PC-3 (cell line): ENCODE measurements at regions not wholly inside any gene's neighbourhood (a gene's known extent, or its start where the extent isn't known, plus 50 kb on each side); places are given as distances from the start of the nearest gene placed in this dataset.
A peak's percentile ranks its signal among the peaks of the same experiment; 100 is the strongest.

Experiments
- ATAC-seq: fragments of 200-7000 bp; cut with Tn5 transposase; 2 replicates; pipeline ENCODE4 v1.9.1; 2020; ENCODE audit warnings: mild to moderate bottlenecking, moderate library complexity
- BruUV-seq: library from RNA; stranded (reverse); fragments of 400-500 nt; replicated peaks from 2 replicates; lab custom pipeline; 2021; lab: Mats Ljungman, UMichigan
- CTCF ChIA-PET: fragments of 300-600 bp; sonication (Branson Sonifier 250); formaldehyde crosslinking; loops from one replicate; lab custom pipeline; 2022; ENCODE audit warnings: antibody characterized with exemption; lab: Charles Lee
- POLR2A ChIA-PET: fragments of 300-600 bp; sonication (Branson Sonifier 250); formaldehyde crosslinking; loops from one replicate; lab custom pipeline; 2022; ENCODE audit warnings: antibody characterized with exemption; ENCODE audit not compliant: unreplicated experiment; lab: Charles Lee
- DNase-seq: peaks from one replicate; pipeline ENCODE4 v3.0.0-alpha.2; 2015
- H2AFZ ChIP-seq: fragments of 300-600 bp; sonication (generic); 2 replicates; pipeline ENCODE4 v1.6.0; 2016; ENCODE audit warnings: antibody characterized with exemption, low read length
- H3F3A ChIP-seq: fragments of 300-600 bp; sonication (generic); one replicate; pipeline ENCODE4 v1.6.0; 2017; ENCODE audit warnings: antibody characterized with exemption, low read length, control low read depth, mild to moderate bottlenecking; ENCODE audit not compliant: unreplicated experiment
- H3K27ac ChIP-seq: fragments of 300-600 bp; sonication (generic); 2 replicates; pipeline ENCODE4 v1.5.1; 2016; ENCODE audit warnings: mild to moderate bottlenecking, low read length
- H3K27me3 ChIP-seq: fragments of 300-600 bp; sonication (generic); 2 replicates; pipeline ENCODE4 v1.6.1; 2016; ENCODE audit warnings: low read length, mixed read lengths
- H3K36me3 ChIP-seq: fragments of 300-600 bp; sonication (generic); 2 replicates; pipeline ENCODE4 v1.6.1; 2016; ENCODE audit warnings: low read depth, mixed run types, low read length, mixed read lengths
- H3K4me1 ChIP-seq: fragments of 300-600 bp; sonication (generic); 2 replicates; pipeline ENCODE4 v1.5.1; 2016; ENCODE audit warnings: low read length; ENCODE audit not compliant: insufficient read depth
- H3K4me2 ChIP-seq: fragments of 300-600 bp; sonication (generic); 2 replicates; pipeline ENCODE4 v1.6.0; 2016; ENCODE audit warnings: low read length
- H3K4me3 ChIP-seq: fragments of 300-600 bp; sonication (generic); 2 replicates; pipeline ENCODE4 v1.5.1; 2016; ENCODE audit warnings: mild to moderate bottlenecking, low read length, mixed read lengths
- H3K79me2 ChIP-seq: fragments of 300-600 bp; sonication (generic); 2 replicates; pipeline ENCODE4 v1.6.1; 2017; ENCODE audit warnings: low read length, mixed read lengths
- H3K9ac ChIP-seq: fragments of 300-600 bp; sonication (generic); 2 replicates; pipeline ENCODE4 v1.6.0; 2016; ENCODE audit warnings: mild to moderate bottlenecking, low read length
- H3K9me2 ChIP-seq: fragments of 300-600 bp; sonication (generic); replicated peaks from 2 replicates; pipeline ENCODE4 v1.6.1; 2016; ENCODE audit warnings: mixed run types, low read length, mixed read lengths
- H3K9me3 ChIP-seq: fragments of 300-600 bp; sonication (generic); 2 replicates; pipeline ENCODE4 v1.6.1; 2016; ENCODE audit warnings: low read length, mixed read lengths
- H4K20me1 ChIP-seq: fragments of 300-600 bp; sonication (generic); 2 replicates; pipeline ENCODE4 v1.6.1; 2016; ENCODE audit warnings: low read length, mixed read lengths
- CTCF ChIP-seq: fragments of 300-600 bp; sonication (generic); conservative IDR thresholded peaks from 2 replicates; pipeline ENCODE4 v1.5.1; 2017; ENCODE audit warnings: antibody characterized with exemption, low read depth, mild to moderate bottlenecking, low read length
- EZH2 ChIP-seq: fragments of 300-600 bp; sonication (generic); IDR thresholded peaks from one replicate; pipeline ENCODE4 v1.6.1; 2017; ENCODE audit warnings: antibody characterized with exemption, mild to moderate bottlenecking, low read length; ENCODE audit not compliant: unreplicated experiment
- EZH2phosphoT487 ChIP-seq: fragments of 300-600 bp; sonication (generic); IDR thresholded peaks from 2 replicates; pipeline ENCODE4 v1.6.1; 2018; ENCODE audit warnings: mild to moderate bottlenecking, antibody characterized with exemption, low read length, borderline replicate concordance
- intact Hi-C: fragments of 100-400 bp; cut with micrococcal nuclease; formaldehyde crosslinking; loops from 2 replicates; pipeline ENCODE4 v1.9.0; 2023

DNA sequence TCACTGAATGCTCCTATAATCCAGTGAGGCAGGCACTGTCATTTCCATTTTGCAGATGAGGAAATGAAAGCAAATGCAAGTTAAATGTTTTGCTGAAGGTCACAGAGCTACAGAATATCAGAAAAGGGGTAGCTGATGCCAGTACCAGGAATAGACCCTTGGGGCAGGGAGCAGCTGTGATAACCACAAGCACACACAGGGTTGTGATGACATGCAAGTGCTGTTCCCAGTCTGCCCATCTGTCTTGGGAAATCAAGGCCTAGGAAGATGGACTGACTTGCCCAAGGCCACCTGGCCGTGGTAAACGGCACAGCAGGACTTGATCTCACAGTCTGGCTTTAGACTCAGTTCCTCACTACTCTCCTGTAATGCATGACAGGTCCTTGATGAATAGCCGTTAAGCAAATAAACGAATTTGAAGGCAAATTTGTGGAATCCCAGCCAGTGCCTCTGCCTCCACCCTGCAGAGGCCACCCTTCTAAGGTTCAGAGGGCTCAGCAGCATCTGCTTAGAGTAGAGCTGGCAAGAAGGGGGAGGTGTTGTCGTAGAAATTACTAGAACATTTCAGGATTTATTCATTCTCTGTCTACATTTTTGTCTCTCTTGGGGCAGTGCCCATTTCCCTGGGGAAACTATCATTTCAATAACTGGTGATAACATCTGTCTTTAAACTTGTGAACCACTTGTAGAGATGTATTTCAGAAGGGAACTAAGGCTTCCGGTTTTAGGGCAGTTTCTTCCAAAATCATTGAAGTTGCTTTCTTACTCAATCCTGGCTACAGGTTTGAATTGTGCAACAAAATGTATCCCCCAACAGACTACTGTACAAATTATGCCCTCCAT lies 53.2 kb upstream of the MRPS6 start:
- peak; percentile 26 for ATAC-seq
- ChIA-PET POLR2A (no interaction called here), CTCF (no interaction called here)
- Histone ChIP-seq H3K9ac (no peak overlapping the region), H3K9me3 (no peaks in the 10 kb centered on the region), H3K9me2 (no peaks in the 10 kb centered on the region), H3K27me3 (no peaks in the 10 kb centered on the region), H3K36me3 (no peaks in the 10 kb centered on the region), H4K20me1 (no peaks in the 10 kb centered on the region), H3F3A (no peaks in the 10 kb centered on the region), H3K79me2 (no peaks in the 10 kb centered on the region), H3K27ac (no peak overlapping the region), H3K4me1 (peaks cover 7% of the 10 kb centered on the region; the same call in 1 of the 2 replicates), H3K4me3 (no peak overlapping the region), H3K4me2 (no peak overlapping the region), H2AFZ (no peak overlapping the region)
- intact Hi-C loops: no loop called here
- no peak for TF ChIP-seq EZH2phosphoT487
- TF ChIP-seq CTCF: 0 out of 2 replicates have a peak, but pooled peaks have one; percentile 19
- no TSS peak for BruUV-seq
- no peak for DNase-seq

DNA sequence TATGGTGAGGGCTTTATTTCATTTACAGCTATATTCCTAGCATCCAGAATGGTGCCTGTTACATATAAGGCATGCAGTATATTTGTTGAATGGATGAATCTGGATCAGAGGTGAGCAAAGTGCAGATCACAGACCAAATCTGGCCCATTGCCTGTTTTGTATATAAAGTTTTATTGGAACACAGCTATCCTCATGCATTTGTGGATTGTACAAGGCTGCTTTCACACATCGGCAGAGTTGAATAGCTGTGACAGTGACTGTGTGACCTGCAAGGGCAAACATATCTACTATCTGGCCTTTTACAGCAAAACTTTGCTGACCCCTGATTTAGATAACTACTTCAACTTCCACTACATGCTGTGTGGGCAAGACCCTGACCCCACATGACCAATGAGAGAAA lies 54.0 kb upstream of the MRPS6 start:
- BruUV-seq: no TSS peak
- Histone ChIP-seq H3F3A (no peaks in the 10 kb centered on the region), H3K79me2 (no peaks in the 10 kb centered on the region), H3K4me3 (no peak overlapping the region), H3K4me1 (peaks cover 7% of the 10 kb centered on the region; the same call in 1 of the 2 replicates), H3K9ac (no peak overlapping the region), H3K27me3 (no peaks in the 10 kb centered on the region), H3K27ac (no peak overlapping the region), H3K9me3 (no peaks in the 10 kb centered on the region), H2AFZ (no peak overlapping the region), H4K20me1 (no peaks in the 10 kb centered on the region), H3K36me3 (no peaks in the 10 kb centered on the region), H3K9me2 (no peaks in the 10 kb centered on the region), H3K4me2 (no peak overlapping the region)
- intact Hi-C loops: no loop called here
- no peak for ATAC-seq
- DNase-seq: no peak
- TF ChIP-seq EZH2 (no peak), EZH2phosphoT487 (no peak), CTCF (no peak)
- ChIA-PET POLR2A (no interaction called here), CTCF (no interaction called here)

DNA sequence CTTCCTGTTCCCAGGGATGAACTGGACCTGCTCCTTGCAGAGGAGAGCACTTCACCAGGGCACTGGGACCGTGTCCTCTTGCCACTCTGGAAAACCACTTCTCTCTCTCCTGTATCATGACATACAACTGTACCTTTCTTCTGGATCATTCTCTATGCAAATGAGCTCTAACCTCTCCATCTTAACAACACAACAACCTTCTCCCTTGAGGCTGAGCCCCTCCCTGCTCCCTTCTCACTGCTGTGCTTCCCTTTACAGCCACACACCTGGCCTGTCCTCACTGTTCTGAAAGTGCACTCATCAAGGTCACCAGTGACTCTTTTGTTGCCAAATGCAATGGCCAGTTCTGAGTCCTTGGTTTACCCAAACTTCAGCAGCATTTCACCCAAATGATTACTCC lies 54.5 kb upstream of the MRPS6 start:
- intact Hi-C loops: no loop called here
- no peak overlapping the region for H3K9ac ChIP-seq
- ChIA-PET CTCF (no interaction called here), POLR2A (no interaction called here)
- no peak for TF ChIP-seq EZH2
- TF ChIP-seq CTCF: no peak
- TF ChIP-seq EZH2phosphoT487: no peak
- H3K36me3 ChIP-seq: no peaks in the 10 kb centered on the region
- no peaks in the 10 kb centered on the region for H3K9me2 ChIP-seq
- H2AFZ ChIP-seq: no peak overlapping the region
- no peaks in the 10 kb centered on the region for H3F3A ChIP-seq
- no peaks in the 10 kb centered on the region for H3K79me2 ChIP-seq
- no TSS peak for BruUV-seq
- H3K4me3 ChIP-seq: no peak overlapping the region
- no peaks in the 10 kb centered on the region for H3K9me3 ChIP-seq
- no peaks in the 10 kb centered on the region for H4K20me1 ChIP-seq
- H3K4me2 ChIP-seq: no peak overlapping the region
- H3K4me1 ChIP-seq: peaks cover 7% of the 10 kb centered on the region; the same call in 1 of the 2 replicates
- ATAC-seq (no peak), DNase-seq (no peak)
- no peak overlapping the region for H3K27ac ChIP-seq
- H3K27me3 ChIP-seq: no peaks in the 10 kb centered on the region
